Activated CD4-positive, alpha-beta T cell treated with anti-CD3 and anti-CD28 coated beads, Interleukin-2, amount 50 U/mL, for 1 hour (primary cell): ENCODE measurements at regions not wholly inside any gene's neighbourhood (a gene's known extent, or its start where the extent isn't known, plus 50 kb on each side); places are given as distances from the start of the nearest gene placed in this dataset.
"Not testable (repeated sequence)": the region's sequence is repeated elsewhere in the genome, so short reads cannot be mapped to it uniquely, and the experiment has no call there.

ENCODE experiments used
- DNase-seq: peaks from one replicate; pipeline ENCODE4 v3.0.0-alpha.2; 2020

DNA sequence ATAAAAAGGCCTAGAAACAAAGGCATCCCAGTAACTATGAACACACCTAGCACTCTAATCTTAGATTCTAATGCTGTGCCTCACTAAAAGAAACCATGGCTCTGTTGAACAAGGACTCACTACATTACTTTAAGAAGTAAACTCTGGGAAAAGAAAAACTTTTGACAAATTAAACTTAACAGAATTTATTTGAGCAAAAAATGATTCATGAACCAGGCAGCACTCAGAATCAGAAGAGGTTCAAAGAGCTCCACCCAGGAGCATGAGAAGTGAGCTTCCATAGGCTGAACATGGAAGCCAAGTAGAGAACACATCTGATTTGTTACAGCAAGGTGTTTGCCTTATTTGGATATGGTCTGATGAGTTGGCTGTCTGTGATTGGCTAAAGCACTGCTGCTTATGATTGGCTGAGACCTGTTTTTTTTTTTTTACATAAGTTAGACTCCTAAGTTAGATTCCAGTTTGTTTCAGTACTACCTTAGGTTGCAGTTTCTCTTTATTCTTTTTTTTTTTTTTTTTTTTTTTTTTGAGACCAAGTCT is 343.6 kb upstream of the SASH1 start:
- DNase-seq: no peak

DNA sequence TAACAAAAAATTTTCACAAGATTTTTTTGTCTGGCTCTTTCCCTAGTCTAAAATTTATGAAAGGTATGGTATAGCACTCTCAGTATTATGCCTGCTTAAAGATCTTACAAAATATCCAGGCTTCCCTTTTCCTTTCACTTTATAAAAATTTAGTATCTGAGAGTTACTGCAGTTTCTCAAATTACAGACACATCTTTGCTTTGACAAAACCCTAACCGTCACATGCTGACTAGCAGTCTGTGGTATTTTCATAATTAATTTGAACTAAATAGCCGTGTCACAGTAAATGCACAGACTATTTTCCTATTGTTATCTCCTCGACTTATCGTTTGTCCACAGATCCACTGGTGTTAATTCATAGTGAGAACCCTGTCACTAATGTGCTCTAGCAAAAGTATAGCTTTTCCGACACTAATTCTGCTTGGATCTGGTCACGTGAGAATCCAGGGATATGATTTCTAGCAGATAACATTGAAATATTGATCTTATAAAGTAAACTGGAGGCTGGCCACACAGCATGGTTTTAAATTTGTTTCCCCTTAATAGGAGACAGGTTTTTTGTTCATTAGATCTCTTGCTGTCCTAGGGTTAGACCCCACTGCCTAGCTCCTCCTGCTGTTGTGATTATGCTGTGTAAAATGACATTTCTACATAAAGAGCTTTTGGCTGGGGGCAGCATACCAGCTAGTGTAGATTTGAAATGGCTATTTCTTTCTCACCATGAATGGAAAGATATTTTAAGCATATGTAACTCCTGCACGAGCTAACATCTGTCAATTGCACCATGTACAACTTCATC is 340.6 kb upstream of the SASH1 start:
- no peak for DNase-seq

DNA sequence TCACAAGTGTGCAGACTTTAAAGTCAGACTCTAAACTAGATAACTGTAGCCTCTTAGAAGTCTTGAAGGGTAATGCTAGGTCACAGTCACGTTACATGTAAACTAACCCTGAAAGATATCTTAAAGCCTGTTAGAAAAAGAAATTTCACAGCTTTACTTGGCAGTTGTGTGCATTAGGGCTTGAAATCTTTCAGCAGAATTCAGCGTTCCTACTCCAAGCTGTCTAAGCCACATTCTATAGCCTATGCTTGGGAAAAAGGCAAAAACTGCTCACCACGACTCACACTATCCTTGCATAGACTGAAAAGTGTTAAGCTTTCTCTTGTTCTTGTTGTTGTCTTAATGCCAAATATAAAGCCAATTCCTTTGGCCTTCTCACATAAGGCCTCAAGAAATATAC is 338.0 kb upstream of the SASH1 start:
- no peak for DNase-seq

DNA sequence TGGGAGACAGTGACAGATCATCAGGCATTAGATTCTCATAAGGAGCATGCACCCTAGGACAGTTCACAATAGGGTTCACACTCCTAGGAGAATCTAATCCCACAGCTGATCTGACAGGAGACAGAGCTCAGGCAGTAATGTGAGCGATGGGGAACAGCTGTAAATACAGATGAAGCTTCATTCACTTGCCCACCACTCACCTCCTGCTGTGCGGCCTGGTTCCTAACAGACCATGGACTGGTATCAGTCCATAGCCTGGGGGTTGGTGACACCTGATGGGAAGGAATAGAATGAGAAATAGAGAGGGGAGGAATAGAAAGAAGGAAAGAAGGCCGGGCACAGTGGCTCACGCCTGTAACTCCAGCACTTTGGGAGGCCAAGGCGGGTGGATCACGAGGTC is 336.8 kb upstream of the SASH1 start:
- DNase-seq: no peak

DNA sequence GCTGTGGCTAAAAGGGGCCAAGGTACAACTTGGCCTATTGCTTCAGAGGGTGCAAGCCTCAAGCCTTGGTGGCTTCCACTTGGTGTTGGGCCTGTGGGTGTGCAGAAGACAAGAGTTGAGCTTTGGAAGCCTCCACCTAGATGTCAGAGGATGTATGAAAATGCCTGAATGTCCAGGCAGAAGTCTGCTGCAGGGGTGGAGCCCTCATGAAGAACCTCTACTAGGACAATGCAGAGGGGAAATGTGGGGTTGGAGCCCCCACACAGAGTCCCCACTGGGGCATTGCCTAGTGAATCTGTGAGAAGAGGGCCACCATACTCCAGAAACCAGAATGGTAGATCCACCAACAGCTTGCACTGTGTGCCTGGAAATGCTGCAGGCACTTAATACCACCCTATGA is 332.1 kb upstream of the SASH1 start:
- DNase-seq: not testable (repeated sequence)

DNA sequence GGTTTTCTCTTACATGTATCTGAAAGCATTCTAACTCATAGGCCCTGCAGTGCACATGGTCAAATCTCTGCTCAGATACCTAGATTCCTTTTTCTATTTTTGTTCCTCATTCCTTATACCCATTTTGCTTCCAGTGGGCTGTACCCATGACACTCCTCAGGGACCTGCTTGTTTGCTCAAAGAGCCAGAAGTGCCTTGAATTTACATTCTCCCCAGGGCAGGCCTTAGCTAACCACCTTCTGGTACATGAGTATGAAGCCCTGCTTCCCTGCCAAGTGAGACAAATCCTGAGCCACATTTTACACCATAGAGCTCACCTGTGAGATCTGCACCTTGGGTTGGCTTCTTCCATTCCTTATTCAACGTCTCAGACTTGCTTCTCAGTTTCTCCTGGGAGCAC is 326.6 kb upstream of the SASH1 start:
- no peak for DNase-seq

DNA sequence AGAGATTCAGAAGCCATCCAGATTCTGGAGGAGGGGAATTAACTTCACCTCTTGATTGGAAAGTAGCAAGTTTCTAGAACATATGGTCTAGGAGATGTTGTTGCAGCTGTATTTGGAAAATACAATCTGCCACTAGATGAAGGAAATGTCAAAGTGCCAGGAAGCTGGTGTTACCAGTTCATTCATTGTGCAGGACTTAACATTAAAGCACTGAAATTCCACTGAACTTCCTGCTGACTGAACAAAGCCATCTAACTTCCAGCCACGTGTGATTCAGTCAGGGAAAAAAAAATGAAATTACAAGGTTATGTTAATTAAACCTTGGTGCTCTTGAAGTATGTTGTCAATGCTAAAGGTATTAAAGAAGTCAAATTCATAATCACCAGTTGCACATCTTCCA is 321.5 kb upstream of the SASH1 start:
- DNase-seq: no peak

DNA sequence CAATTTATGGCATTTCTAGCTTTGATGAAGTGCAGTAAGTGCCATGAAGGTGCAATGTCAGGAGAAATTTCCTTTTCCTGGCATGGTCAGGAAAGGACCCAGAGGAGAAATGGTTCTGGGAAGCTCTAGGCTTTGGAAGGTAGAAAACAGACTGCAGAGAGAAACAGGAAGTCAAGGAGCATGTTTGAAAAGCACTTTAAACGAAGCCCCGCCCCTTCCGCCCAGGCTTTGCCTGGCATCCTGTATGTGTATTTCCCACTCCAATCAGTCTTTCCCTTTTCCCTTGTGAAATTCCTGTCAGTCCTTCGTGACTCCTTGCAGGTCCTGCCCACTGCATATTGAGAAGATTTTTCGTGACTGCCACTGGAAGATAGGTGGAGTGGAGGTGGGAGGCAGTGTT is 320.9 kb upstream of the SASH1 start:
- DNase-seq: no peak

DNA sequence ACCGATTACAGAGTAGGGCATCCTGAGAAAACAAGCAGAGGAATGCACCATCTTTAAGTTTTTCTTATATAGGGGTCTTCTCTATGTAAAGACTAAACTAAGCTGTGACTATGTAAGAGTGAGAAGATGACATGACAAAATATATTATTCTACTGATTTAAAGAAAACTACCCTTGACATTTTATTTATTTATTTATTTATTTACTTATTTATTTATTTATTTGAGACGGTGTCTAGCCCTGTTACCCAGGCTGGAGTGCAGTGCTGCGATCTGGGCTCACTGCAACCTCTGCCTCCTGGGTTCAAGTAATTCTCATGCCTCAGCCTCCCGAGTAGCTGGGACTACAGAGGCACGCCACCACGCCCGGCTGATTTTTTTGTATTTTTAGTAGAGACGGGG is 320.4 kb upstream of the SASH1 start:
- not testable (repeated sequence) for DNase-seq

DNA sequence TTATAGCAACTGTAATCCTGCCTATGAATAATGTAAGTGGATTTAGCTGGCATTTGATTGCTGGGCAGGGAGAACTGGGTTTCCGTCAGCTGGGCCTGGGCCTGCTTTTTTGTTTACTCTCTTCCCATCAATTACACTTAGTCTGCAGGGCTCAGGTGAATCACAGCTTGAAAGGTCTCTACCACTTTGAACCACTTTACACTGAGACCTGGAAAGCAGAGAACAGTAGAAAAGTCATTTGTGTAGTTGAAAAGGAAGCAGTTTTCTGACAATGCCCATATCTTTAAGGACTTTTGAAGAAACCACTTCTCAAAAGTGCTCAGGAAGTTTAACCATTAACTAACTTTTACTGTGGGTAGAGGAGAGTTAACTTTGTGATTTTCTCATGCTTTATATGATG is 315.4 kb upstream of the SASH1 start:
- no peak for DNase-seq

DNA sequence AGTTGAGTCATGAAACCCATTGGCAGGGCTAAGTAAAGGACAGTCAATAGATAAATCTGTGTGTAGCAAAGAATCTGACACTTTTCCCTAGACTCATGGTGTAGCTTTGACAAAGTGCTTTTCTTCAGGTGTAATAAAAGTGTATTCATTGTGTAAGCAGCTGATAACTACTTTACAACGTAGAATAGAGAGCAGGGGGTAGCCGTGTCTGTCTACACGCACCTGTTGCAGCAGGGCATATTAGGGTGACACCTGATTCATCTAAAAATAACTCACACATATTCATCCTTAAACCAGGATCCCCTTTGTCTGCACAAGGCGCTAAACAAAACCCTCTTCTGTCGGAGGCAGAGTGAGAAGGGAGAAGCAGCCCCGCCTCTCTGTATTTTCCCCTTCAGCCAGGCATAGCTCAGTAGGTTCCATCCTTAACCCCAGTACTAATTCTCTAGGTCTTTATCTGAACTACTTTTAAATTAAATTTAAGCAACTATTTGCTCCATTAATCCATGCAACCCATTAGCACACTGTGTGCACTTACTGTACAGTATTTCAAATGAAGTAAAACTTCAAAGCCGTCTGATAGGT is 306.7 kb upstream of the SASH1 start:
- no peak for DNase-seq

DNA sequence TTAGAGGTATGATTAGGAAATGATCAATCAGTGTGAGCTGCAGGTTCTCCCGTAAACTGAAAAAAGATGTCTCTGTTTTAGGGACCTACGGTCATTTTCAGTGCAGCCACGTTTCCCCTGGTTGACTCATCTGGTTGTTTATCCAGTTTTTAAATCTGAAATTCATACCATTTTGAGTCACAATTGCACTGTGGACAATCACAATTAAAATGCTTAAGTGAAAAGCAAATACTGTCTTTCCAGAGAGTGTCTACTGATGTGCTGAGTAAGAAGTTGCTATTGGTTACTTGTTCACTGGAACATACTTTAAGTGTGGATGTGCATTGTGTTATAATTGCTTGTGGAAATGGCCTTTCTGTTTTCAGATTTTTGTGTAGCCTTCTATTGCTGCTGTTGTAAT is 305.1 kb upstream of the SASH1 start:
- no peak for DNase-seq

DNA sequence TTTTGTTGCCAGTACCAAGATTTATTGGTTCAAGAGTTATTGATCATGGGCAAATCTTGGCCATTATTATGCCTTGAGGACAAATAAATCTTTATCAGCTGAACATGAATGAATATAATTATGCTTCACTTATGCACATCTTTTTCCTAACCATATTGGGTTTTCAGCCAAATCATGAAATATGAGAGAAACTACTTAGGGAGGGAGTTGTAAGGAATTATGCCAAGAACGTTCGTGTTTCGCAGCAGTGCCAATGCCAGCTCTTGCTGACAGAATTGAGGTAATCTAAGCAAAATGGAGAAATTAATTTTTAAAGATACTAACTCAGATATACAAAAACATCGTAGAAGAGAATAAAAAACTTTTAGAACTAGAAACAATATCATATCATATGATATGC is 301.1 kb upstream of the SASH1 start:
- no peak for DNase-seq

DNA sequence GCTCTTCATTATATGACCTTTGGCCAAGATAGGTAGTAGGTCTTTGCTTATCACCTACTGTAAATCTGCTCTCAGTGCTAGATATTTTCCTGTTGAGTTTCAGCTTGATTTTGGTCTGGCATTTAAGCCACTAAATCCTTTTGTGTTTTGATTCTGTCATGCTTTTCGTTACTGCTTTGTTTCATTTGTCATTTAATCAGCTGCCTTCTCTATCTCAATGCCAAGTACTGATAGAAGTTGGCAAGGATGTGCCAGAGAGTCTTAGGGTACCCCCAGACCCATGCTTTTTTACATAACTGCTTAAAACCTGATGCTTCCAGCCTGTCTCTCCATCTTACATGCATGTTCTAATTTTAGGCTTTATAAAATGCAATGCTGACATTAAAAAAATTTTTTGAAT is 300.1 kb upstream of the SASH1 start:
- DNase-seq: no peak

DNA sequence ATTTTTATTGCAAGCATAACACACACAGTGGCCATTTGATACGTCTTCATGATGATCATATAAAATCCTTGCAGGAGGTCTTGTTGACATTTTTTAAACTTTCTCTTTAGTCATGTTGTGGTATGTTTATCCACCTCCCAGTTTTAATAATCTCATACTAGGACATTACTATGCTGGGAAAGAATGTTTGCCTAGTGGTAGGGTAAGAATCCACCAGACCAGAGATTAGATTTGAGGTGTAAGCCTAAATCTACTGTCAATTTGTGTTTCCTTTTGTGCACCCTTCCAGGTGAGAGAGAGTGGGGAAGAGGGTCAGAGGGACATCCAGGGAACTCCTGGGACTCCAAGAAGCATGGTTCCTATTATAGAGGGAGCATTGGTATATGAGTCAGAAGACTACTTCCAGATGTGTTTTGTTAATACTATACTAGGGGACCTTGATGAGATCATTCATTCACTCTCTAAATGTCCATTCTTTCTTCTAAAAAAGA is 298.3 kb upstream of the SASH1 start:
- DNase-seq: no peak

DNA sequence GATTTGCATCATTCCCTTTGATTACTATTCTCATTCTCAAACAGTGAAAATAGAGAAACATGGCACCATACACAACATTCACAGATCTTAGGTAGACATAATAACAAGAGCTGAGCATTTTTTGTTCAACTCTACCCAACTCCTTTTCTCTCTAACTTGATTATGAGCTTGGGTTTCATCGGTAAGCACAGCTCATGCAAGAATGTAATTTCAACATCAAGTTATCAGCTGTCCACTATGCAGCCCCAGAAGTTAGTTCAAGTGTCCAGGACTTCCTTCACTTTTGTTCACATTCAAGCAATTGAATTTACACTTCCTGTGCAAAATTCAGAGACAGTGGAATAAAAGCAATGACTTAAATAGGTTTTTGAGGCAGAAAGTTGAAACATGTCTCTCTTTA is 297.7 kb upstream of the SASH1 start:
- DNase-seq: no peak

DNA sequence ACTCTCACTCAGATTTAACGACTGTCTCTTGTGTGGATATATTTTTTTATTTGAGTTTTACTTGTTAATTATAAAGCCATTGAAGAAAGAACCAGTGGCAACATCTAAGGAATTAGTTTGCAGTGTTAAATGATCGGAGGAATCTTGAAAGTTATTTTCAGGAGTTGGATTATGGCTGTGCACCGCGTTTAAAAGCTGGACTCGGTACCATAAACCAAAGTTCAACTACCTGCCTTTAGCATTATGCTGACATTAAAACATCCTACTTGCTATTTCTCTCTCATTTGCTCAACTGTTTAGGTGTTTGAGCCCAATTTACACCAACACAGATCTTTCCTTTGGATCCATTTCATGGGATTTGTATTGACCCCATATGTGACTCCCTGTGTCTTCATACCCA is 289.4 kb upstream of the SASH1 start:
- DNase-seq: no peak

DNA sequence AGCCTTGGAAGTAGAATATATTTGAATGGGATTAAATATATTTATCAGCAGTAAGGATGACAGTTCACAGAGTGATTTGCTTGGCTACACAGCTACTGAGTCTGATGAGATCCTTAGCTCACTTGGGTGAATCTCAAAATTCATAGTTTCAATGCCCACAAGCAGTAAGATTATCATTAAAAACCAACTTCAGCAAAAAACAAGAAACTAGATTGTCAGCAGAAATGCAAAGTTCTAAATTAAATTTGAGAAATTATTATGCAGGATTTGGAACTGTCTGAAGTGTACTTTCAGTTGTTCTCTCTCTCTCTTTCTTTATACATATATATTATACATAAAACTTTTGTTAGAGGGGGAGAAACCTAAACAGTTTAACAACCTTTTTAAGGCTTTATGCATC is 288.8 kb upstream of the SASH1 start:
- DNase-seq: no peak

DNA sequence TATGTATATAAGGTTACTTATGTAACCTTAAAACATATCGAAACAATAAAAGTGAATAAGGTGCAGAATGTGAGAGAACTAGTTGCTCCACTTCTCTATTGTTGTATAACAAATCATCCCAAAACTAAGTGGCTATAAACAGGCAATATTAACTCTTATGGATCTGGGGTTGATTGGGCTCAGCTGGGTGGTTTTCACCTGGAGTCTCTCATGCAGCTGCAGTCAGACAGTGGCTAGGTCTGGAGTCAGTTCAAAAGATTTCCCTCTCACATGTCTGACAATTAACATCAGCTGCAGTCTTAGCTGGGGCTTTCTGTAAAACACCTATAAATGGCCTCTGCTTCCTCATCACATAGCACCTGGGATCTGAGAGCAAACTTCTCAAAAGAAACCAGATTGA is 288.4 kb upstream of the SASH1 start:
- no peak for DNase-seq

DNA sequence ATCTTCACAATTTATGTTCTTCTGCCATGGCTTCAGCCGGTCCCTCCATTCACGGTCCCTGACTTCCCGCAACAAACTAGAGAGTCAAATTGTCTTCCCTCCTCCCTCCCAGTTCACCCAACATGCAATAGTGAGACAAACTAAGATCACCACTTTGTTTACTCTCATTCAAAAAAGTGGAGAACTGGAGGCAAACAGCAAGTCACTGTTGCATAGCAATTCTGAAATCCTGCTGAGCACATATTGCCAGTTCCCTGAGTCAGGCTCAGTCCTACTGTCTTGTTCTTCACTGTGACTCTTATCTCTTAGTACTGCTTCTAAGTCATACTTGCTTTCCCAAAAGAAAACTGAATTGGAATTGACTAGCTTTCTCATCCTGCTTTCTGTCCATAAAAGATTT is 287.2 kb upstream of the SASH1 start:
- no peak for DNase-seq

DNA sequence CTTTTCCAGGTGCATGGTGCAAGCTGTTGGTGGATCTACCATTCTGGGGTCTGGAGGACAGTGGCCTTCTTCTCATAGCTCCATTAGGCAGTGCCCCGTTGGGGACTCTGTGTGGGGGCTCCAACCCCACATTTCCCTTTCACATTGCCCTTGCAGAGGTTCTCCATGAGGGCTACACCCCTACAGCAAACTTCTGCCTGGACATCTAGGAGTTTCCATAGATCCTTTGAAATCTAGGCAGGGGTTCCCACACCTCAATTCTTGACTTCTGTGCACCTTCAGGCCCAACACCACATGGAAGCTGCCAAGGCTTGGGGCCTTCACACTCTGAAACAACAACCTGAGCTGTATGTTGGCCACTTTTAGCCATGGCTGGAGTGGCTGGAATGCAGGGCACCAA is 282.8 kb upstream of the SASH1 start:
- DNase-seq: no peak

DNA sequence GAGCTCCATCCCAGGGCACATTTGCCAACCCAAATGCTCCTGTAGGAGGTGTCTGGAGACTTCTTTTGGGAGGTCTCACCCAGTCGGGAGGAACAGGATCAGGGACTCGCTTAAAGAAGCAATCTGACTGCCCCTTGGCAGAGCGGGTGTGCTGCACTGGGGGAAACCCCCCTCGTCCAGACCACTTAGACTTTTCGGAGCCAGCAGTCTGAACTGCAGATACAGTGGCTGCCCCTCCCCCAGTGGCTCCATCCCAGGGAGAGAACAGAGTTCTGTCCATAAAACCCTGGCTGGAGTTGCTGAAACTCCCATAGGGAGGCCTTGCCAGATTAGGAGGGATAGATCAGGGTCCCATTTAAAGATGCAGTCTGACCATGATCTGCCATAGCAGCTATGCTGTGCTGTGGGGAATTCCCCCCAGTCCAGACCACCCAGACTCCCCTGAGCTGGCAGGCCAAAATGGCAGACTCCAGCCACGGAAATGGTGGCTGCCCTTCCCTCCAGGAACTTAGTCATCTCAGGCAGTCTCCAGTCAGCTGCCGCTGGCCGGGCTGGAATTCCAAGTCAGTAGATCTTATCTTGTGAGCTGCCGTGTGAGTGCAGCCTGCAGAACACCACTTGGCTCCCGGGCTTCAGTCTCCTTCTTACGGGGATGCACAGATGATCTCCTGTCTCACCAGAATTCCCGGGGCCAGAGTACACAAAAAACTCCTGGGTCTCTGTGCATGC is 278.1 kb upstream of the SASH1 start:
- DNase-seq: no peak

DNA sequence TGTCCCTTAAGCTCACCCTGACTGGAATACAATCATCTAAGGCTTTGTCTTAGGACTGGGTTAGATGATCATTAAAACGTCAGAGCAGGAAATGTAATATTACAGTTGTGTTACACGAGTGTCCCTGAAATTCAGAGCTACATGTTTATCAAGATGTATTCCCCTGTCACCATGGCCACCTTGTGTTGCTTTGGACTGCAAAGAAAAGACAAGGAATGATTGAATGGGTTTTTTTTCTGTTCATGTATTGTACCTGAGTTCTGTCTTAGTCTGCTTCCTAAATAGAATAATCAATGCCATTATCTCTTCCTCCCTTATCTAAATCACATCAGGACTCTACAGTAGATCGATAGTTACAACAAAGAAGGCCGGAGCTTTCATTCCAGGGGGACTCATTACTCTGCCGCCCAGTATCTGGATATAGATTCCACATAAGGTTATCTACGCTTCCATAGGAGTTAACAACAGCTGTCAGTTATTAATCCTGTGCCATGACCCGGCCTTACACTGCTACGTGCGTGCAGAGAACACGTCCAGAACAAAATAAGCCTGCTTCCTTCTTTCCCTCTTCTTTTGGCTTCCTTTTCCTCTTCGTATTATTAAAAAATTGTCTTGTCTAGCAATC is 274.1 kb upstream of the SASH1 start:
- DNase-seq: no peak
